ENCODE measurements at regions not wholly inside any gene's neighbourhood (a gene's known extent, or its start where the extent isn't known, plus 50 kb on each side); places are given as distances from the start of the nearest gene placed in this dataset.
"Not testable (repeated sequence)": the region's sequence is repeated elsewhere in the genome, so short reads cannot be mapped to it uniquely, and the experiment has no call there.

- no TSS peak for BruUV-seq (replicated peaks)
- H3K36me3 ChIP-seq (ENCODE audit: control insufficient read depth, insufficient read depth, low read length) = no peaks in the 10 kb centered on the region
- H3K4me3 ChIP-seq (ENCODE audit: low read depth in 2 of 2, low read length in 2 of 2) = no peak overlapping the region
- DNase-seq (ENCODE audit: low read depth, low spot score) (no peak), ATAC-seq (no peak)
- intact Hi-C loops (cut with micrococcal nuclease; ENCODE audit: unreplicated experiment) (no loop called here), in situ Hi-C loops (cut with HindIII; ENCODE audit: low pct_unique_long_range_greater_than_20kb, low sequenced_read_pairs) (no loop called here)
- H3K4me1 ChIP-seq (ENCODE audit: control insufficient read depth, insufficient read depth, low read length) = no peaks in the 10 kb centered on the region
- ChIA-PET POLR2A (no interaction called here), CTCF (no interaction called here)
- H3K9me3 ChIP-seq (ENCODE audit: control insufficient read depth, insufficient read depth, low read depth, low read length) = no peaks in the 10 kb centered on the region
- no peak overlapping the region for H3K27ac ChIP-seq (ENCODE audit: low read length)
- H3K27me3 ChIP-seq (ENCODE audit: control insufficient read depth, insufficient read depth, low read length) = no peaks in the 10 kb centered on the region
- no peak for TF ChIP-seq REST (IDR thresholded peaks at IDR 0.05; ENCODE audit: insufficient read depth in 1 of 2, low read depth in 2 of 2, low read length in 1 of 2)
- no peak for TF ChIP-seq TCF7L2 (IDR thresholded peaks at IDR 0.05; ENCODE audit: low read depth, low read length)
- TF ChIP-seq POLR2AphosphoS5 (IDR thresholded peaks at IDR 0.05; ENCODE audit: low read depth, low read length) = no peak
- TF ChIP-seq CTCF (IDR thresholded peaks at IDR 0.05) = no peak
- no peak for TF ChIP-seq SIN3A (IDR thresholded peaks at IDR 0.05; ENCODE audit: borderline replicate concordance, insufficient read depth, low read depth, low read length)
Observed at GRCh38 chr11:90423378-90423777, 200.5 kb upstream of the CHORDC1 start.

- POLR2A ChIA-PET; DNase-seq (ENCODE audit: low read depth, low spot score); H3K27ac ChIP-seq (ENCODE audit: low read length); in situ Hi-C loops (cut with HindIII; ENCODE audit: low pct_unique_long_range_greater_than_20kb, low sequenced_read_pairs); BruUV-seq (replicated peaks); ATAC-seq; H3K36me3 ChIP-seq (ENCODE audit: control insufficient read depth, insufficient read depth, low read length); H3K4me3 ChIP-seq (ENCODE audit: low read depth in 2 of 2, low read length in 2 of 2); H3K9me3 ChIP-seq (ENCODE audit: control insufficient read depth, insufficient read depth, low read depth, low read length); CTCF ChIA-PET; H3K4me1 ChIP-seq (ENCODE audit: control insufficient read depth, insufficient read depth, low read length); intact Hi-C loops (cut with micrococcal nuclease; ENCODE audit: unreplicated experiment); H3K27me3 ChIP-seq (ENCODE audit: control insufficient read depth, insufficient read depth, low read length): not testable (repeated sequence)
Observed at GRCh38 chr11:90422787-90423186, 199.9 kb upstream of the CHORDC1 start.

- CTCF ChIA-PET = no interaction called here
- BruUV-seq (replicated peaks) = no TSS peak
- Histone ChIP-seq H3K4me1 (ENCODE audit: control insufficient read depth, insufficient read depth, low read length) (no peaks in the 10 kb centered on the region), H3K27ac (ENCODE audit: low read length) (no peak overlapping the region), H3K27me3 (ENCODE audit: control insufficient read depth, insufficient read depth, low read length) (no peaks in the 10 kb centered on the region), H3K9me3 (ENCODE audit: control insufficient read depth, insufficient read depth, low read depth, low read length) (no peaks in the 10 kb centered on the region), H3K4me3 (ENCODE audit: low read depth in 2 of 2, low read length in 2 of 2) (no peak overlapping the region), H3K36me3 (ENCODE audit: control insufficient read depth, insufficient read depth, low read length) (no peaks in the 10 kb centered on the region)
- TF ChIP-seq SIN3A (IDR thresholded peaks at IDR 0.05; ENCODE audit: borderline replicate concordance, insufficient read depth, low read depth, low read length) (no peak), POLR2AphosphoS5 (IDR thresholded peaks at IDR 0.05; ENCODE audit: low read depth, low read length) (no peak), TCF7L2 (IDR thresholded peaks at IDR 0.05; ENCODE audit: low read depth, low read length) (no peak), REST (IDR thresholded peaks at IDR 0.05; ENCODE audit: insufficient read depth in 1 of 2, low read depth in 2 of 2, low read length in 1 of 2) (no peak), CTCF (IDR thresholded peaks at IDR 0.05) (no peak)
- POLR2A ChIA-PET = no interaction called here
- intact Hi-C loops (cut with micrococcal nuclease; ENCODE audit: unreplicated experiment) (loop anchor here (10.0 kb wide), 1 partner anchor 49 kb away; no protein-coding TSS in a partner anchor), in situ Hi-C loops (cut with HindIII; ENCODE audit: low pct_unique_long_range_greater_than_20kb, low sequenced_read_pairs) (no loop called here)
- no peak for ATAC-seq
- DNase-seq (ENCODE audit: low read depth, low spot score) = no peak
Observed at GRCh38 chr11:90414221-90414620, 191.4 kb upstream of the CHORDC1 start.
